Neuronal stem cell (in vitro differentiated cells): ENCODE measurements at regions not wholly inside any gene's neighbourhood (a gene's known extent, or its start where the extent isn't known, plus 50 kb on each side); places are given as distances from the start of the nearest gene placed in this dataset.

Source experiments
- DNase-seq: peaks from one replicate; pipeline ENCODE4 v3.0.0-alpha.2; 2013; ENCODE audit warnings: low spot score
- H2AFZ ChIP-seq: one replicate; pipeline ENCODE4 v1.6.1; 2013; ENCODE audit warnings: mild to moderate bottlenecking, low read length, inconsistent platforms
- H2AK5ac ChIP-seq: 2 replicates; pipeline ENCODE4 v1.6.1; 2013; ENCODE audit warnings: low read depth, mild to moderate bottlenecking, inconsistent platforms, low read length, moderate library complexity, mixed read lengths
- H2BK120ac ChIP-seq: 2 replicates; pipeline ENCODE4 v1.6.1; 2013; ENCODE audit warnings: low read depth, mild to moderate bottlenecking, inconsistent platforms, low read length, moderate library complexity, mixed read lengths
- H2BK12ac ChIP-seq: one replicate; pipeline ENCODE4 v1.6.1; 2013; ENCODE audit warnings: low read length, inconsistent platforms
- H2BK15ac ChIP-seq: 2 replicates; pipeline ENCODE4 v1.6.1; 2013; ENCODE audit warnings: mild to moderate bottlenecking, low read length, inconsistent platforms, mixed read lengths
- H2BK5ac ChIP-seq: one replicate; pipeline ENCODE4 v1.6.1; 2013; ENCODE audit warnings: inconsistent platforms, mild to moderate bottlenecking, low read length, moderate library complexity
- H3K14ac ChIP-seq: one replicate; pipeline ENCODE4 v1.6.1; 2013; ENCODE audit warnings: low read length, inconsistent platforms
- H3K18ac ChIP-seq: 2 replicates; pipeline ENCODE4 v1.6.1; 2013; ENCODE audit warnings: low read length, inconsistent platforms
- H3K23ac ChIP-seq: 2 replicates; pipeline ENCODE4 v1.6.1; 2013; ENCODE audit warnings: low read depth, mild to moderate bottlenecking, mixed read lengths, low read length, inconsistent platforms; ENCODE audit not compliant: poor library complexity
- H3K27ac ChIP-seq: replicated peaks from 3 replicates; pipeline ENCODE4 v1.5.1; 2013; ENCODE audit warnings: low read length, inconsistent platforms
- H3K27me3 ChIP-seq, 3 experiments: 2 replicates each; pipeline ENCODE4 v1.6.1; 2013; ENCODE audit warnings: low read length in 3 of 3, mild to moderate bottlenecking in 2 of 3, inconsistent platforms in 1 of 3, low read depth in 1 of 3, mixed read lengths in 1 of 3, moderate library complexity in 1 of 3; ENCODE audit not compliant: control insufficient read depth in 3 of 3, insufficient read depth in 3 of 3
- H3K36me3 ChIP-seq, 2 donors: replicated peaks in 1 of 2; 2 replicates each; pipeline ENCODE4 v1.6.1; 2013; ENCODE audit warnings: low read length in 2 of 2; ENCODE audit not compliant: control insufficient read depth in 2 of 2, insufficient read depth in 2 of 2
- H3K4ac ChIP-seq: 2 replicates; pipeline ENCODE4 v1.6.1; 2013; ENCODE audit warnings: inconsistent platforms, mild to moderate bottlenecking, low read length, moderate library complexity
- H3K4me1 ChIP-seq, 2 donors: 1 replicate in 1 of 2; 2 replicates in 1 of 2; pipeline ENCODE4 v1.6.1; 2013; ENCODE audit warnings: low read length in 2 of 2, low read depth in 1 of 2; ENCODE audit not compliant: control insufficient read depth in 2 of 2, insufficient read depth in 1 of 2
- H3K4me2 ChIP-seq: one replicate; pipeline ENCODE4 v1.6.1; 2013; ENCODE audit warnings: mild to moderate bottlenecking, low read length, inconsistent platforms; ENCODE audit not compliant: insufficient read depth, poor library complexity, severe bottlenecking
- H3K4me3 ChIP-seq, 2 donors: 2 replicates each; pipeline ENCODE4 v1.5.1; 2013; ENCODE audit warnings: low read length in 2 of 2, mild to moderate bottlenecking in 2 of 2, inconsistent platforms in 1 of 2, moderate library complexity in 1 of 2
- H3K79me1 ChIP-seq: one replicate; pipeline ENCODE4 v1.6.1; 2013; ENCODE audit warnings: low read depth, mild to moderate bottlenecking, inconsistent platforms, low read length, moderate library complexity
- H3K9ac ChIP-seq: one replicate; pipeline ENCODE4 v1.6.1; 2013; ENCODE audit warnings: mild to moderate bottlenecking, low read depth, low read length, inconsistent platforms; ENCODE audit not compliant: poor library complexity
- H3K9me3 ChIP-seq, 2 donors: replicated peaks in 1 of 2; 2 replicates each; pipeline versions ENCODE3 to v1.6.1; 2013; ENCODE audit warnings: low read length in 2 of 2, mild to moderate bottlenecking in 2 of 2, inconsistent platforms in 1 of 2, low read depth in 1 of 2, mixed read lengths in 1 of 2, moderate library complexity in 1 of 2; ENCODE audit not compliant: control insufficient read depth in 2 of 2, insufficient read depth in 1 of 2
- H4K8ac ChIP-seq: one replicate; pipeline ENCODE4 v1.6.1; 2013; ENCODE audit warnings: low read depth, mild to moderate bottlenecking, inconsistent platforms, low read length, moderate library complexity
- H4K91ac ChIP-seq: one replicate; pipeline ENCODE4 v1.6.1; 2013; ENCODE audit warnings: low read length, low read depth, mild to moderate bottlenecking, inconsistent platforms; ENCODE audit not compliant: poor library complexity
- WGBS, 2 donors: extraction: QIAGEN DNeasy Blood & Tissue Kit; methylation state at CpG; one replicate each; pipeline ENCODE4 v1.1.7; 2013; ENCODE audit warnings: missing lambda C conversion rate in 2 of 2, mixed read lengths in 1 of 2; ENCODE audit not compliant: insufficient read length in 2 of 2, insufficient replicate concordance in 1 of 2; ENCODE audit errors: extremely low coverage in 2 of 2; 5-methylcytosine and 5-hydroxymethylcytosine counted together

- H2BK5ac ChIP-seq = no peak overlapping the region
- no peak overlapping the region for H3K4me3 ChIP-seq
- peaks cover 4 to 7% of the 10 kb centered on the region in 2 donors for H3K9me3 ChIP-seq
- peak overlapping the region; percentile 50 for H3K18ac ChIP-seq
- H3K9ac ChIP-seq = no peak overlapping the region
- no peak overlapping the region for H2BK120ac ChIP-seq
- no CpG with 5 or more reads among the region's 13 CpGs for WGBS, 2 donors
- no peak for DNase-seq
- no peak overlapping the region for H3K4me2 ChIP-seq
- H2BK15ac ChIP-seq = peak overlapping the region; percentile 12
- H2AFZ ChIP-seq = no peak overlapping the region
- no peak overlapping the region for H3K14ac ChIP-seq
- peaks cover 0 to 10% of the 10 kb centered on the region in 2 donors for H3K4me1 ChIP-seq
- no peaks in the 10 kb centered on the region for H3K79me1 ChIP-seq
- H3K36me3 ChIP-seq = no peaks in the 10 kb centered on the region
- no peaks in the 10 kb centered on the region for H3K27me3 ChIP-seq
- H4K8ac ChIP-seq = no peak overlapping the region
- peak overlapping the region; percentile 42 for H4K91ac ChIP-seq
- H3K23ac ChIP-seq = no peak overlapping the region
- no peak overlapping the region for H3K27ac ChIP-seq
- no peak overlapping the region for H2BK12ac ChIP-seq
- no peak overlapping the region for H3K4ac ChIP-seq
- H2AK5ac ChIP-seq = peak overlapping the region; percentile 2
Measured at GRCh38 chr1:235009561-235010306, 118.9 kb downstream of the TOMM20 start.

GRCh38 chr1:235009074-235009473, 119.6 kb downstream of the TOMM20 start:
- Histone ChIP-seq H3K14ac (no peak overlapping the region), H2BK120ac (no peak overlapping the region), H3K27me3 (no peaks in the 10 kb centered on the region), H2BK15ac (no peak overlapping the region), H3K9ac (no peak overlapping the region), H2AK5ac (no peak overlapping the region), H3K27ac (no peak overlapping the region), H3K4ac (no peak overlapping the region), H3K4me2 (no peak overlapping the region), H3K18ac (no peak overlapping the region), H2BK12ac (no peak overlapping the region), H3K4me1 (peaks cover 0 to 10% of the 10 kb centered on the region in 2 donors), H4K91ac (no peak overlapping the region), H3K9me3 (peaks cover 4 to 7% of the 10 kb centered on the region in 2 donors), H3K36me3 (no peaks in the 10 kb centered on the region), H3K79me1 (no peaks in the 10 kb centered on the region), H3K23ac (no peak overlapping the region), H3K4me3 (no peak overlapping the region), H2AFZ (no peak overlapping the region), H2BK5ac (no peak overlapping the region), H4K8ac (no peak overlapping the region)
- no peak for DNase-seq
- WGBS, 2 donors = no CpG with 5 or more reads among the region's 7 CpGs

- Histone ChIP-seq H4K91ac (no peak overlapping the region), H3K18ac (no peak overlapping the region), H3K4me2 (no peak overlapping the region), H3K9me3 (peaks cover 4 to 7% of the 10 kb centered on the region in 2 donors), H3K36me3 (no peaks in the 10 kb centered on the region), H2BK12ac (no peak overlapping the region), H3K79me1 (no peaks in the 10 kb centered on the region), H2AFZ (no peak overlapping the region), H3K27ac (no peak overlapping the region), H3K9ac (no peak overlapping the region), H2BK120ac (no peak overlapping the region), H3K4me3 (no peak overlapping the region), H3K23ac (no peak overlapping the region), H4K8ac (no peak overlapping the region), H3K14ac (no peak overlapping the region), H3K4me1 (peaks cover 0 to 10% of the 10 kb centered on the region in 2 donors), H2BK5ac (no peak overlapping the region), H3K4ac (no peak overlapping the region), H3K27me3 (no peaks in the 10 kb centered on the region), H2AK5ac (no peak overlapping the region), H2BK15ac (no peak overlapping the region)
- no peak for DNase-seq
Measured at GRCh38 chr1:235008239-235008638, 120.4 kb downstream of the TOMM20 start.

- DNase-seq = no peak
- Histone ChIP-seq H3K23ac (no peak overlapping the region), H4K8ac (no peak overlapping the region), H3K14ac (no peak overlapping the region), H3K9ac (no peak overlapping the region), H4K91ac (no peak overlapping the region), H2AFZ (no peak overlapping the region), H2BK15ac (no peak overlapping the region), H3K27me3 (no peaks in the 10 kb centered on the region), H3K4me2 (no peak overlapping the region), H2BK5ac (no peak overlapping the region), H2BK120ac (no peak overlapping the region), H3K27ac (no peak overlapping the region), H3K18ac (no peak overlapping the region), H3K4me1 (no peaks in the 10 kb centered on the region), H3K9me3 (peaks cover 4 to 7% of the 10 kb centered on the region in 2 donors), H3K79me1 (no peaks in the 10 kb centered on the region), H3K4me3 (no peak overlapping the region), H3K4ac (no peak overlapping the region), H3K36me3 (no peaks in the 10 kb centered on the region), H2BK12ac (no peak overlapping the region), H2AK5ac (no peak overlapping the region)
- whole genome bisulfite sequencing, 2 donors = no CpG with 5 or more reads among the region's 5 CpGs
Measured at GRCh38 chr1:235006816-235007215, 121.8 kb downstream of the TOMM20 start.
